GM13977 (cell line): ENCODE measurements at regions not wholly inside any gene's neighbourhood (a gene's known extent, or its start where the extent isn't known, plus 50 kb on each side); places are given as distances from the start of the nearest gene placed in this dataset.

Source experiments
- DNase-seq: peaks from one replicate; pipeline ENCODE4 v3.0.0; 2012; ENCODE audit warnings: low spot score
- CTCF ChIP-seq: IDR thresholded peaks from 2 replicates; pipeline ENCODE4 v1.5.1; 2012; ENCODE audit warnings: mild to moderate bottlenecking, control low read depth; ENCODE audit not compliant: insufficient read depth; ENCODE audit errors: extremely low read depth, missing control alignments
- in situ Hi-C: fragments of 300-500 bp; cut with MboI; formaldehyde crosslinking; loops from one replicate; pipeline ENCODE4 v1.12.0; 2022; ENCODE audit warnings: low sequenced_read_pairs, low pct_unique_long_range_greater_than_20kb, mixed read lengths, inconsistent platforms; ENCODE audit not compliant: unreplicated experiment

- no peak for DNase-seq
- in situ Hi-C loops: no loop called here
- no peak for TF ChIP-seq CTCF
Observed at GRCh38 chr15:38187630-38188313, 64.9 kb upstream of the SPRED1 start.

GRCh38 chr15:38189671-38190295 lies 62.9 kb upstream of the SPRED1 start:
- DNase-seq: no peak
- no peak for TF ChIP-seq CTCF
- in situ Hi-C loops: no loop called here

- no peak for TF ChIP-seq CTCF
- DNase-seq: no peak
- in situ Hi-C loops: no loop called here
Observed at GRCh38 chr15:38190501-38190900, 62.1 kb upstream of the SPRED1 start.

- TF ChIP-seq CTCF: no peak
- DNase-seq: no peak
- in situ Hi-C loops: no loop called here
Observed at GRCh38 chr15:38192496-38192895, 60.1 kb upstream of the SPRED1 start.

GRCh38 chr15:38193496-38193895 lies 59.1 kb upstream of the SPRED1 start:
- no peak for TF ChIP-seq CTCF
- no peak for DNase-seq
- in situ Hi-C loops: no loop called here

GRCh38 chr15:38195191-38195901 lies 57.3 kb upstream of the SPRED1 start:
- in situ Hi-C loops: no loop called here
- no peak for DNase-seq
- TF ChIP-seq CTCF: no peak
